ENCODE measurements at regions not wholly inside any gene's neighbourhood (a gene's known extent, or its start where the extent isn't known, plus 50 kb on each side); places are given as distances from the start of the nearest gene placed in this dataset.

DNA sequence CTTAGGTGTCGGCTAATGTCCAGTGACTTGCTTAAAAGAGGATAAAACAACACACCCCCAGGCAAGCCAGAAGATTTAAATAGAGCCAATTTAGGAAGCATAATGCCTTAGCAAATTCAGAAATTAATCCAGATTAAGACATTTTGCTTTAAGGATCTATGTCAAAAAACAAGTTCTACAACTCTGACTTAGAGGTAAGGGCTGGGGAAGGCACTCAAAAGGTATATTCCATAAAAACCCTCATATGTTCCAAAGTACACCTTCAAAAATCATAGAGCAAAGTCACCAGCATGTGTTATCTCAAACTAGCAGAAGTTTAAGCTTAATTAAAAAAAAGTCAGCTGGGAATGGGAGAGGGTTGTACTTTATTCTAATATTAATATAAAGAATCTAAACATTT, 206.4 kb downstream of the NOL4 start (continued):
- no peak for TF ChIP-seq GRHL2 (CRISPR knock-in tag; IDR thresholded peaks at IDR 0.05; ENCODE audit: insufficient replicate concordance, severe bottlenecking)
- TF ChIP-seq, protein P1, sequence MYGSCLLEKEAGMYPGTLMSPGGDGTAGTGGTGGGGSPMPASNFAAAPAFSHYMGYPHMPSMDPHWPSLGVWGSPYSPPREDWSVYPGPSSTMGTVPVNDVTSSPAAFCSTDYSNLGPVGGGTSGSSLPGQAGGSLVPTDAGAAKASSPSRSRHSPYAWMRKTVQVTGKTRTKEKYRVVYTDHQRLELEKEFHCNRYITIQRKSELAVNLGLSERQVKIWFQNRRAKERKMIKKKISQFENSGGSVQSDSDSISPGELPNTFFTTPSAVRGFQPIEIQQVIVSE (CRISPR knock-in tag; IDR thresholded peaks at IDR 0.05; ENCODE audit: borderline replicate concordance) = no peak

DNA sequence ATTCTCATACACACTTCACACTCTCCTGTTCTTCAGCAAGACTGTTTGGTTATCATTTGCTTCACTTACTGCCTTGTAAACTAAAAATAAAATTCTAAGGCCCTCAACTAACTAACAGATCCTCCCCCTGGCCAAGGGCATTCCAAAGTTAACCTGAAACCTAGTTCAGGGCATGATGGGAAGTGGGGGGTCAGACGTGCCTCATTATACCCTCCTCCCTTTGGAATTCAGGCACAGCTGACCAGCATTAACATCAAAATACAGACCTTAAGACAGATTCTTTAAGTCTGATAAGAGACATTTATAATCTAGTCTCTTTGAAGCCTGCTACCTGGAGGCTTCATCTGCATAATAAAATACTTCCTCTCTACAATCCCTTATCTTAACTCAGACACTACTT, 221.0 kb downstream of the NOL4 start:
- TF ChIP-seq ZBTB21 (CRISPR knock-in tag; IDR thresholded peaks at IDR 0.05; ENCODE audit: borderline replicate concordance) (no peak), TEAD1 (CRISPR knock-in tag; IDR thresholded peaks at IDR 0.05) (peak; percentile 70; the same call in 1 of the 2 replicates)
- Mint-ChIP-seq H3K4me3 (peak overlapping the region; percentile 1; the same call in 1 of the 2 replicates), H3K27ac (peak overlapping the region; percentile 54), H3K36me3 (peaks cover 22% of the 10 kb centered on the region), H3K27me3 (ENCODE audit: low read depth) (no peaks in the 10 kb centered on the region; the same call in 1 of the 2 replicates), H3K4me1 (peaks cover 17% of the 10 kb centered on the region), H3K9me3 (peaks cover 44% of the 10 kb centered on the region)
- ChIA-PET CTCF (interaction anchor here (1.2 kb wide), 1 partner anchor 164 kb away, joined by 3 read pairs; no protein-coding TSS in a partner anchor), POLR2A (no interaction called here)
- ATAC-seq = peak; percentile 92
- peak; percentile 16 for DNase-seq (ENCODE audit: low spot score)

DNA sequence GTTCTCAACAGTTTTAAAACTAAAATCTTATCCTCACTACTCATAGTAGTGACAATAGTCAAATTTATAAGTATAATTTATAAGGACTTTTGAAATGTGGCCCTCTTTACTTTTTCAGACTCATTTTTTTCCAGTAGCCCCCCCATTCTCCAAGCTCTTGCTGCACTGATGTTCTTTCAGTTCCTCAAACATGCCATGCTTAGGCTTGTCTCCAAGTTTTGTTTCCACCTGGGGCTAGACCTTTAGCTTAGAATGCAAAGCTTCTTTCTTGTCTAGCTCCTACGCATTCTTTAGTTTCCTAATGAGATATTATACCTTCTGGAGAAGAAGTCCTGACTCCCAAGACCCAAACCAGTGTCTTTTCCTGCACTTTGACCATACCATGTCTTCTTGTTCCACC, 222.6 kb downstream of the NOL4 start:
- no peak for ATAC-seq
- Mint-ChIP-seq H3K27me3 (ENCODE audit: low read depth) (no peaks in the 10 kb centered on the region; the same call in 1 of the 2 replicates), H3K9me3 (peaks cover 39% of the 10 kb centered on the region), H3K4me3 (no peak overlapping the region), H3K36me3 (peaks cover 24% of the 10 kb centered on the region), H3K27ac (no peak overlapping the region), H3K4me1 (peaks cover 17% of the 10 kb centered on the region)
- no peak for DNase-seq (ENCODE audit: low spot score)
- ChIA-PET CTCF (no interaction called here), POLR2A (no interaction called here)
- TF ChIP-seq GTF2I (CRISPR knock-in tag; conservative IDR thresholded peaks at IDR 0.05) (no peak), ATF1 (CRISPR knock-in tag; IDR thresholded peaks at IDR 0.05) (no peak), IRF2 (CRISPR knock-in tag; IDR thresholded peaks at IDR 0.05; ENCODE audit: borderline replicate concordance, low read depth) (no peak), ZNF671 (CRISPR knock-in tag; IDR thresholded peaks at IDR 0.05) (no peak), NFE2L1 (CRISPR knock-in tag; IDR thresholded peaks at IDR 0.05) (no peak), OVOL2 (CRISPR knock-in tag; IDR thresholded peaks at IDR 0.05; ENCODE audit: borderline replicate concordance) (no peak), PRRX2 (CRISPR knock-in tag; IDR thresholded peaks at IDR 0.05) (no peak)
- TF ChIP-seq, protein P2, sequence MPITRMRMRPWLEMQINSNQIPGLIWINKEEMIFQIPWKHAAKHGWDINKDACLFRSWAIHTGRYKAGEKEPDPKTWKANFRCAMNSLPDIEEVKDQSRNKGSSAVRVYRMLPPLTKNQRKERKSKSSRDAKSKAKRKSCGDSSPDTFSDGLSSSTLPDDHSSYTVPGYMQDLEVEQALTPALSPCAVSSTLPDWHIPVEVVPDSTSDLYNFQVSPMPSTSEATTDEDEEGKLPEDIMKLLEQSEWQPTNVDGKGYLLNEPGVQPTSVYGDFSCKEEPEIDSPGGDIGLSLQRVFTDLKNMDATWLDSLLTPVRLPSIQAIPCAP (CRISPR knock-in tag; IDR thresholded peaks at IDR 0.05) = no peak
- TF ChIP-seq, protein P3, sequence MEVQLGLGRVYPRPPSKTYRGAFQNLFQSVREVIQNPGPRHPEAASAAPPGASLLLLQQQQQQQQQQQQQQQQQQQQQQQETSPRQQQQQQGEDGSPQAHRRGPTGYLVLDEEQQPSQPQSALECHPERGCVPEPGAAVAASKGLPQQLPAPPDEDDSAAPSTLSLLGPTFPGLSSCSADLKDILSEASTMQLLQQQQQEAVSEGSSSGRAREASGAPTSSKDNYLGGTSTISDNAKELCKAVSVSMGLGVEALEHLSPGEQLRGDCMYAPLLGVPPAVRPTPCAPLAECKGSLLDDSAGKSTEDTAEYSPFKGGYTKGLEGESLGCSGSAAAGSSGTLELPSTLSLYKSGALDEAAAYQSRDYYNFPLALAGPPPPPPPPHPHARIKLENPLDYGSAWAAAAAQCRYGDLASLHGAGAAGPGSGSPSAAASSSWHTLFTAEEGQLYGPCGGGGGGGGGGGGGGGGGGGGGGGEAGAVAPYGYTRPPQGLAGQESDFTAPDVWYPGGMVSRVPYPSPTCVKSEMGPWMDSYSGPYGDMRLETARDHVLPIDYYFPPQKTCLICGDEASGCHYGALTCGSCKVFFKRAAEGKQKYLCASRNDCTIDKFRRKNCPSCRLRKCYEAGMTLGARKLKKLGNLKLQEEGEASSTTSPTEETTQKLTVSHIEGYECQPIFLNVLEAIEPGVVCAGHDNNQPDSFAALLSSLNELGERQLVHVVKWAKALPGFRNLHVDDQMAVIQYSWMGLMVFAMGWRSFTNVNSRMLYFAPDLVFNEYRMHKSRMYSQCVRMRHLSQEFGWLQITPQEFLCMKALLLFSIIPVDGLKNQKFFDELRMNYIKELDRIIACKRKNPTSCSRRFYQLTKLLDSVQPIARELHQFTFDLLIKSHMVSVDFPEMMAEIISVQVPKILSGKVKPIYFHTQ (CRISPR knock-in tag; IDR thresholded peaks at IDR 0.05) = no peak
- TF ChIP-seq, protein P4, sequence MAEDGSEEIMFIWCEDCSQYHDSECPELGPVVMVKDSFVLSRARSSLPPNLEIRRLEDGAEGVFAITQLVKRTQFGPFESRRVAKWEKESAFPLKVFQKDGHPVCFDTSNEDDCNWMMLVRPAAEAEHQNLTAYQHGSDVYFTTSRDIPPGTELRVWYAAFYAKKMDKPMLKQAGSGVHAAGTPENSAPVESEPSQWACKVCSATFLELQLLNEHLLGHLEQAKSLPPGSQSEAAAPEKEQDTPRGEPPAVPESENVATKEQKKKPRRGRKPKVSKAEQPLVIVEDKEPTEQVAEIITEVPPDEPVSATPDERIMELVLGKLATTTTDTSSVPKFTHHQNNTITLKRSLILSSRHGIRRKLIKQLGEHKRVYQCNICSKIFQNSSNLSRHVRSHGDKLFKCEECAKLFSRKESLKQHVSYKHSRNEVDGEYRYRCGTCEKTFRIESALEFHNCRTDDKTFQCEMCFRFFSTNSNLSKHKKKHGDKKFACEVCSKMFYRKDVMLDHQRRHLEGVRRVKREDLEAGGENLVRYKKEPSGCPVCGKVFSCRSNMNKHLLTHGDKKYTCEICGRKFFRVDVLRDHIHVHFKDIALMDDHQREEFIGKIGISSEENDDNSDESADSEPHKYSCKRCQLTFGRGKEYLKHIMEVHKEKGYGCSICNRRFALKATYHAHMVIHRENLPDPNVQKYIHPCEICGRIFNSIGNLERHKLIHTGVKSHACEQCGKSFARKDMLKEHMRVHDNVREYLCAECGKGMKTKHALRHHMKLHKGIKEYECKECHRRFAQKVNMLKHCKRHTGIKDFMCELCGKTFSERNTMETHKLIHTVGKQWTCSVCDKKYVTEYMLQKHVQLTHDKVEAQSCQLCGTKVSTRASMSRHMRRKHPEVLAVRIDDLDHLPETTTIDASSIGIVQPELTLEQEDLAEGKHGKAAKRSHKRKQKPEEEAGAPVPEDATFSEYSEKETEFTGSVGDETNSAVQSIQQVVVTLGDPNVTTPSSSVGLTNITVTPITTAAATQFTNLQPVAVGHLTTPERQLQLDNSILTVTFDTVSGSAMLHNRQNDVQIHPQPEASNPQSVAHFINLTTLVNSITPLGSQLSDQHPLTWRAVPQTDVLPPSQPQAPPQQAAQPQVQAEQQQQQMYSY (CRISPR knock-in tag; IDR thresholded peaks at IDR 0.05) = no peak
- TF ChIP-seq, protein P5, sequence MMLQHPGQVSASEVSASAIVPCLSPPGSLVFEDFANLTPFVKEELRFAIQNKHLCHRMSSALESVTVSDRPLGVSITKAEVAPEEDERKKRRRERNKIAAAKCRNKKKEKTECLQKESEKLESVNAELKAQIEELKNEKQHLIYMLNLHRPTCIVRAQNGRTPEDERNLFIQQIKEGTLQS (CRISPR knock-in tag; conservative IDR thresholded peaks at IDR 0.05) = no peak
- TF ChIP-seq, protein P6, sequence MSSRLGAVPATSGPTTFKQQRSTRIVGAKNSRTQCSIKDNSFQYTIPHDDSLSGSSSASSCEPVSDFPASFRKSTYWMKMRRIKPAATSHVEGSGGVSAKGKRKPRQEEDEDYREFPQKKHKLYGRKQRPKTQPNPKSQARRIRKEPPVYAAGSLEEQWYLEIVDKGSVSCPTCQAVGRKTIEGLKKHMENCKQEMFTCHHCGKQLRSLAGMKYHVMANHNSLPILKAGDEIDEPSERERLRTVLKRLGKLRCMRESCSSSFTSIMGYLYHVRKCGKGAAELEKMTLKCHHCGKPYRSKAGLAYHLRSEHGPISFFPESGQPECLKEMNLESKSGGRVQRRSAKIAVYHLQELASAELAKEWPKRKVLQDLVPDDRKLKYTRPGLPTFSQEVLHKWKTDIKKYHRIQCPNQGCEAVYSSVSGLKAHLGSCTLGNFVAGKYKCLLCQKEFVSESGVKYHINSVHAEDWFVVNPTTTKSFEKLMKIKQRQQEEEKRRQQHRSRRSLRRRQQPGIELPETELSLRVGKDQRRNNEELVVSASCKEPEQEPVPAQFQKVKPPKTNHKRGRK (CRISPR knock-in tag; IDR thresholded peaks at IDR 0.05; ENCODE audit: borderline replicate concordance) = no peak
- TF ChIP-seq, protein P7, sequence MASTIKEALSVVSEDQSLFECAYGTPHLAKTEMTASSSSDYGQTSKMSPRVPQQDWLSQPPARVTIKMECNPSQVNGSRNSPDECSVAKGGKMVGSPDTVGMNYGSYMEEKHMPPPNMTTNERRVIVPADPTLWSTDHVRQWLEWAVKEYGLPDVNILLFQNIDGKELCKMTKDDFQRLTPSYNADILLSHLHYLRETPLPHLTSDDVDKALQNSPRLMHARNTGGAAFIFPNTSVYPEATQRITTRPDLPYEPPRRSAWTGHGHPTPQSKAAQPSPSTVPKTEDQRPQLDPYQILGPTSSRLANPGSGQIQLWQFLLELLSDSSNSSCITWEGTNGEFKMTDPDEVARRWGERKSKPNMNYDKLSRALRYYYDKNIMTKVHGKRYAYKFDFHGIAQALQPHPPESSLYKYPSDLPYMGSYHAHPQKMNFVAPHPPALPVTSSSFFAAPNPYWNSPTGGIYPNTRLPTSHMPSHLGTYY (CRISPR knock-in tag; IDR thresholded peaks at IDR 0.05) = no peak
- TF ChIP-seq, protein P8, sequence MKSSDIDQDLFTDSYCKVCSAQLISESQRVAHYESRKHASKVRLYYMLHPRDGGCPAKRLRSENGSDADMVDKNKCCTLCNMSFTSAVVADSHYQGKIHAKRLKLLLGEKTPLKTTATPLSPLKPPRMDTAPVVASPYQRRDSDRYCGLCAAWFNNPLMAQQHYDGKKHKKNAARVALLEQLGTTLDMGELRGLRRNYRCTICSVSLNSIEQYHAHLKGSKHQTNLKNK (CRISPR knock-in tag; IDR thresholded peaks at IDR 0.05) = no peak

All from WTC11 (cell line).